Endothelial cell (in vitro differentiated cells): ENCODE measurements at regions not wholly inside any gene's neighbourhood (a gene's known extent, or its start where the extent isn't known, plus 50 kb on each side); places are given as distances from the start of the nearest gene placed in this dataset.

Experiments
- DNase-seq: peaks from one replicate; pipeline ENCODE4 v3.0.0; 2021; ENCODE audit warnings: low spot score
- H3K27ac Mint-ChIP-seq: one replicate; pipeline ENCODE4 v1.8.0; 2021; ENCODE audit warnings: mixed read lengths, inconsistent platforms; ENCODE audit not compliant: unreplicated experiment
- H3K27me3 Mint-ChIP-seq: one replicate; pipeline ENCODE4 v1.8.0; 2021; ENCODE audit warnings: mild to moderate bottlenecking, moderate library complexity, mixed read lengths, inconsistent platforms; ENCODE audit not compliant: unreplicated experiment
- H3K36me3 Mint-ChIP-seq: one replicate; pipeline ENCODE4 v1.8.0; 2021; ENCODE audit warnings: mild to moderate bottlenecking, low read depth, mixed read lengths, inconsistent platforms; ENCODE audit not compliant: unreplicated experiment
- H3K4me1 Mint-ChIP-seq: one replicate; pipeline ENCODE4 v1.8.0; 2021; ENCODE audit warnings: mild to moderate bottlenecking, mixed read lengths, inconsistent platforms; ENCODE audit not compliant: unreplicated experiment
- H3K4me3 Mint-ChIP-seq: one replicate; pipeline ENCODE4 v1.8.0; 2021; ENCODE audit warnings: mild to moderate bottlenecking, mixed read lengths, inconsistent platforms; ENCODE audit not compliant: unreplicated experiment
- H3K9me3 Mint-ChIP-seq: one replicate; pipeline ENCODE4 v1.8.0; 2021; ENCODE audit warnings: mixed read lengths, inconsistent platforms; ENCODE audit not compliant: unreplicated experiment
- TF ChIP-seq, protein P1 (sequence below): fragments of 200-600 bp; sonication (generic); IDR thresholded peaks from one replicate; pipeline ENCODE4 v1.5.0; 2021; ENCODE audit warnings: antibody characterized with exemption; ENCODE audit not compliant: unreplicated experiment

DNA sequence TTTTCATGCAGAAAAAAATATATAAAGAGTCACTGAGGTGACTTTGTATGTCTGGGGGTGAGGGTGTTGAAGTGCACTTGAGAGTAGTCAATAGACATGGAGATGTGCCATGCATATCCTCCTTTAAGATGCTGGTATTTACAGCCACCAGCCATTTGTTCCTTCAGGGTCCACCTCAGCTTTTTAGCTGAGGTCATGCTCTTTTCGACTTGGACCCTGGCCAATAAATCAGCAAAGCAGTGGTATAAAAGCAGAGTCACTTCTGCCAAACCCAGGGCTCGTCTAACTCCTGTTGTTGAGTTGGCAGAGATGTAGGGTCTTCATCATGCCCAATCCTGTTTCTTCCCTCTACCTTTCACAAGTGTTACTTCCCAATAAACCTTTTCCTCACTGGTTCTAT lies 75.1 kb upstream of the OSTN start:
- no peak for DNase-seq
- H3K27me3 Mint-ChIP-seq: no peaks in the 10 kb centered on the region
- no peak overlapping the region for H3K27ac Mint-ChIP-seq
- TF ChIP-seq, protein P1, sequence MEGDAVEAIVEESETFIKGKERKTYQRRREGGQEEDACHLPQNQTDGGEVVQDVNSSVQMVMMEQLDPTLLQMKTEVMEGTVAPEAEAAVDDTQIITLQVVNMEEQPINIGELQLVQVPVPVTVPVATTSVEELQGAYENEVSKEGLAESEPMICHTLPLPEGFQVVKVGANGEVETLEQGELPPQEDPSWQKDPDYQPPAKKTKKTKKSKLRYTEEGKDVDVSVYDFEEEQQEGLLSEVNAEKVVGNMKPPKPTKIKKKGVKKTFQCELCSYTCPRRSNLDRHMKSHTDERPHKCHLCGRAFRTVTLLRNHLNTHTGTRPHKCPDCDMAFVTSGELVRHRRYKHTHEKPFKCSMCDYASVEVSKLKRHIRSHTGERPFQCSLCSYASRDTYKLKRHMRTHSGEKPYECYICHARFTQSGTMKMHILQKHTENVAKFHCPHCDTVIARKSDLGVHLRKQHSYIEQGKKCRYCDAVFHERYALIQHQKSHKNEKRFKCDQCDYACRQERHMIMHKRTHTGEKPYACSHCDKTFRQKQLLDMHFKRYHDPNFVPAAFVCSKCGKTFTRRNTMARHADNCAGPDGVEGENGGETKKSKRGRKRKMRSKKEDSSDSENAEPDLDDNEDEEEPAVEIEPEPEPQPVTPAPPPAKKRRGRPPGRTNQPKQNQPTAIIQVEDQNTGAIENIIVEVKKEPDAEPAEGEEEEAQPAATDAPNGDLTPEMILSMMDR: no peak
- no peak overlapping the region for H3K4me3 Mint-ChIP-seq
- no peaks in the 10 kb centered on the region for H3K9me3 Mint-ChIP-seq
- H3K36me3 Mint-ChIP-seq: no peaks in the 10 kb centered on the region
- H3K4me1 Mint-ChIP-seq: no peaks in the 10 kb centered on the region

DNA sequence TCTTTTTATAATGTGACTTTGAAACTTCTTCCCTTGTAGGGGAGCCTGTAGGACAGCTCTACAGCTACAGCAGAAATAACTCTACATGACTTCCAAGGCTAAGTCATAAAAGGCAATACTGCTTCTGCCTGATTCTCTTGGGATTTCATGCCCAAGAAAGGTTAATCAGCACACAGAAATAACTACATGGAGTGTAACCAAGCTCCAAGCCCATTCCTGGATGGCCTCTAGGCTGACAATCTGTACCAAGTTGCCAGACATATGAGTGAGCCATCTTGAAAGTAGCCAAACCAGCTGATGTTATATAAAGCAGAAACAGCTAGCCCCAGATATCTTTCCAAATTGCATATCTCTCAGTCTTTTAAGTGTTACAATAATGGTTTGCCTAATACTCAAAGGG lies 75.8 kb upstream of the OSTN start:
- Mint-ChIP-seq H3K27me3 (no peaks in the 10 kb centered on the region), H3K4me1 (no peaks in the 10 kb centered on the region), H3K36me3 (no peaks in the 10 kb centered on the region), H3K9me3 (no peaks in the 10 kb centered on the region), H3K27ac (no peak overlapping the region), H3K4me3 (no peak overlapping the region)
- no peak for DNase-seq
- TF ChIP-seq, protein P1: no peak

DNA sequence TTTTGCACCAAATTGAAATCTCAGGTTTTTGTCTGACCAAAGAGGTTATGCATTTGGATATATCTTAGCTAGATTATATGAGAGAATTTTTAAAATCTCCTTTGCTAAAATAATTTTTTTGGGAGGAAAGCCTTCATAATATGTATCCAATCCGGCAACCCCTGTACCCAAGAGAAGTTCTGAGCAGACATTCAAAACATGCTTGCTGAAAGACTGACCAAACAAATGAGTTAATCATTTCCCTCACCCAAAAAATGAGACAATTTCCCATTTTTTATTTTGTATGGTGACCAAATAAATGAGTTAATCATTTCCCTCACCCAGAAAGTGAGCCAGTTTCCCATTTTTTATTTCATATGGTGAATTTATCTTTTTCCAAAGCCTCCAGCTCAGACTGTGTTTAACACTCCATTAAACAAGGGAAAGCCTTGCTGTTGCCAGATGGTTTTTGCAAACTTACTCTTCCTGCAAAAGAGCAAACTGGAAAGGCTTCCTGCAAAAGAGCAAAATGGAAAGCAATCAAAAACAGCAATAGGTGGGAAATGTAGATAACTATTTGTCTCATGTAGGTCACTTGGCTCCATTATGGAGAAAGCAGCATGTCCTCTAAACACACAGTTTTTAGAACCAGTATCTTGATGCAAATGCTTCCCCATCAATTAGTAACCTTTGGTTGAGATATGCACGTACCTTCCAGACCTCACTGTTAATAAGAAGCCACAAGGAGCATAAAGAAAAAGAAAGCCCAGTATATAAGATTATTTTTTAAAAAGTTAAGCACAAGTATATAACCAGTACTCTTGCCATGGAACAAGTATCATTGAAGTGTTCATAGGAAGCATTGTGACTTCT lies 78.4 kb upstream of the OSTN start:
- TF ChIP-seq, protein P1: no peak
- Mint-ChIP-seq H3K9me3 (no peaks in the 10 kb centered on the region), H3K4me1 (no peaks in the 10 kb centered on the region), H3K36me3 (no peaks in the 10 kb centered on the region), H3K27me3 (no peaks in the 10 kb centered on the region), H3K27ac (no peak overlapping the region), H3K4me3 (no peak overlapping the region)
- DNase-seq: no peak

DNA sequence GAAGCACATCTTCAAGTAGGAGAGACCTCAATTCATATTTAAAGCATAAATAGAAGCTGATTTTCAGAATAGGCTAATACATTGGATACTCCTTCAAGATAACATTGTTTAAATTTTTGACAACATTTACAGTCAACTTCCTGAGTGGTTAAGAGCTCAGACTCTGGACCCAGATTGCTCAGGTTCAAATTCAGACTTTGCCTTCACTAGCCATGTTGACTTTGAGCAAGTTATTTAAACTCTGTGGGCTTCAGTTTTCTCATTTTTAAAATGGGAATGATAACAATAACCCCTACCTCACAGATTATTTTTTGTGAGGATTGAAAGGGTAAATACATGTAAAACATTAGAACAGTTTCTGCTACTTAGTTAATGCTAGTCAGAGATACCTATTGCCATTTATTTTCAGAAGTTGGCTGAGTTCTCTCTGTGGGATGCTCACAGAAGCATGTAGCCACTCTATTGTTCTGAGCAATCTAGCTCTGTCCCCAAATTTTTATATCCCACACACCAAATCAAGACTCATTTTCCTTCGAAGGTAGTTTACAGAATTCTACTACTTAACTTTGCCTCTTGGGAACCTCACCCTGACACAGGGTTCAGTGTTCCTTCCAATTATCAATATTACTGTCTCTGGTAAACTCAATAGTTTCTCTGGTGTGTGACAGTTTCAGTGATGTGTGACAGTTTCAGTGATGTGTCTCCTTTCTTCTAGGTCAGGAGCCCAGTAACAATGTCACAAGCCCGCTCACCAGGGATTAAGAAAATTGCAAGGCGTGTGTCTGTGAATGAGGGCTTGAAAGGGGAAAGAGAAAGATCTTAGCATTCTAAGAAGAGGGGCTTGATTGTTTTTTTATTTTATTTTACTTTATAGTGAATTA lies 79.4 kb upstream of the OSTN start:
- no peaks in the 10 kb centered on the region for H3K4me1 Mint-ChIP-seq
- H3K4me3 Mint-ChIP-seq: no peak overlapping the region

More for the DNA sequence above, 79.4 kb upstream of the OSTN start:
- DNase-seq: no peak
- TF ChIP-seq, protein P1: no peak
- Mint-ChIP-seq H3K36me3 (no peaks in the 10 kb centered on the region), H3K27me3 (no peaks in the 10 kb centered on the region), H3K27ac (no peak overlapping the region), H3K9me3 (no peaks in the 10 kb centered on the region)
